CD4-positive, alpha-beta T cell (primary cell): ENCODE measurements at regions not wholly inside any gene's neighbourhood (a gene's known extent, or its start where the extent isn't known, plus 50 kb on each side); places are given as distances from the start of the nearest gene placed in this dataset.
A peak's percentile ranks its signal among the peaks of the same experiment; 100 is the strongest.

Experiments used
- ATAC-seq: fragments of 200-7000 bp; cut with Tn5 transposase; one replicate; pipeline ENCODE4 v1.10.0; 2022; ENCODE audit warnings: mild to moderate bottlenecking; ENCODE audit not compliant: poor library complexity
- CTCF ChIA-PET: fragments of 350-600 bp; sonication (Branson Sonifier 250); formaldehyde crosslinking; loops from one replicate; lab custom pipeline; 2021; ENCODE audit warnings: antibody characterized with exemption, inconsistent platforms; lab: Charles Lee
- POLR2A ChIA-PET: fragments of 350-600 bp; sonication (Branson Sonifier 250); formaldehyde crosslinking; loops from one replicate; lab custom pipeline; 2021; ENCODE audit warnings: antibody characterized with exemption, inconsistent platforms; lab: Charles Lee
- DNase-seq, 14 experiments: peaks; one replicate each; pipeline ENCODE4 v3.0.0-alpha.2; 2013 to 2020; ENCODE audit warnings: mixed read lengths in 2 of 14
- H3K27ac ChIP-seq, 2 donors: one replicate each; pipeline versions ENCODE4 v1.5.1 to v1.7.0; 2013; ENCODE audit warnings: low read length in 2 of 2, low read depth in 1 of 2, mild to moderate bottlenecking in 1 of 2
- H3K27me3 ChIP-seq, 2 experiments: 1 replicate in 1 of 2; 2 replicates in 1 of 2; pipeline versions ENCODE4 v1.6.1 to v1.7.0; 2013; ENCODE audit warnings: low read length in 2 of 2, control low read depth in 1 of 2, mild to moderate bottlenecking in 1 of 2, moderate library complexity in 1 of 2; ENCODE audit not compliant: insufficient read depth in 2 of 2, control insufficient read depth in 1 of 2
- H3K36me3 ChIP-seq: one replicate; pipeline ENCODE4 v1.6.1; 2013; ENCODE audit warnings: low read length, control low read depth; ENCODE audit not compliant: insufficient read depth
- H3K4me1 ChIP-seq: one replicate; pipeline ENCODE4 v1.6.1; 2013; ENCODE audit warnings: low read length, control low read depth; ENCODE audit not compliant: insufficient read depth
- H3K4me3 ChIP-seq: one replicate; pipeline ENCODE4 v1.5.1; 2013; ENCODE audit warnings: mild to moderate bottlenecking, low read length, moderate library complexity
- H3K9me3 ChIP-seq, 2 experiments: 1 replicate in 1 of 2; 2 replicates in 1 of 2; pipeline versions ENCODE4 v1.6.1 to v1.7.0; 2013; ENCODE audit warnings: low read length in 2 of 2, mild to moderate bottlenecking in 2 of 2, control low read depth in 1 of 2, moderate library complexity in 1 of 2; ENCODE audit not compliant: control insufficient read depth in 1 of 2, insufficient read depth in 1 of 2
- H3K27ac Mint-ChIP-seq: one replicate; pipeline ENCODE4 v1.8.0; 2020; ENCODE audit warnings: mixed read lengths
- H3K27me3 Mint-ChIP-seq: one replicate; pipeline ENCODE4 v1.8.0; 2021; ENCODE audit warnings: mixed read lengths
- H3K36me3 Mint-ChIP-seq: one replicate; pipeline ENCODE4 v1.8.0; 2021; ENCODE audit warnings: low read depth, mixed read lengths
- H3K4me1 Mint-ChIP-seq: one replicate; pipeline ENCODE4 v1.8.0; 2021; ENCODE audit warnings: low read depth, mixed read lengths
- H3K4me3 Mint-ChIP-seq: one replicate; pipeline ENCODE4 v1.8.0; 2020; ENCODE audit warnings: mild to moderate bottlenecking, mixed read lengths
- H3K9me3 Mint-ChIP-seq: one replicate; pipeline ENCODE4 v1.8.0; 2020; ENCODE audit warnings: mixed read lengths
- intact Hi-C, 2 experiments: fragments of 100-400 bp; cut with DNase I in 1 of 2; cut with micrococcal nuclease in 1 of 2; formaldehyde crosslinking; loops; one replicate each; pipeline versions ENCODE4 v1.15.1 to v1.9.0; 2023 to 2025; cut with DNase I, micrococcal nuclease
- TF ChIP-seq, protein P1 (sequence below): fragments of 200-600 bp; IDR thresholded peaks from one replicate; pipeline ENCODE4 v1.8.0; 2022; ENCODE audit warnings: antibody characterized with exemption, mild to moderate bottlenecking

- intact Hi-C loops, result loop anchor here (1.0 to 2.0 kb wide), 2 partner anchors 42 to 43 kb away; no protein-coding TSS in a partner anchor
- peaks cover 16% of the 10 kb centered on the region for H3K4me1 ChIP-seq
- peak overlapping the region; percentile 48 for H3K4me3 Mint-ChIP-seq
- H3K36me3 ChIP-seq, result no peaks in the 10 kb centered on the region
- CTCF ChIA-PET, result interaction anchor here (0.6 kb wide), 1 partner anchor 1601 kb away, joined by 3 read pairs; no protein-coding TSS in a partner anchor
- H3K27ac ChIP-seq, result peak overlapping the region in 1 of 2 donors; percentile 9
- POLR2A ChIA-PET, result interaction anchor here (0.7 to 1.4 kb wide), 2 partner anchors 9 to 12 kb away, joined by 3 to 6 read pairs; no protein-coding TSS in a partner anchor
- TF ChIP-seq, protein P1, sequence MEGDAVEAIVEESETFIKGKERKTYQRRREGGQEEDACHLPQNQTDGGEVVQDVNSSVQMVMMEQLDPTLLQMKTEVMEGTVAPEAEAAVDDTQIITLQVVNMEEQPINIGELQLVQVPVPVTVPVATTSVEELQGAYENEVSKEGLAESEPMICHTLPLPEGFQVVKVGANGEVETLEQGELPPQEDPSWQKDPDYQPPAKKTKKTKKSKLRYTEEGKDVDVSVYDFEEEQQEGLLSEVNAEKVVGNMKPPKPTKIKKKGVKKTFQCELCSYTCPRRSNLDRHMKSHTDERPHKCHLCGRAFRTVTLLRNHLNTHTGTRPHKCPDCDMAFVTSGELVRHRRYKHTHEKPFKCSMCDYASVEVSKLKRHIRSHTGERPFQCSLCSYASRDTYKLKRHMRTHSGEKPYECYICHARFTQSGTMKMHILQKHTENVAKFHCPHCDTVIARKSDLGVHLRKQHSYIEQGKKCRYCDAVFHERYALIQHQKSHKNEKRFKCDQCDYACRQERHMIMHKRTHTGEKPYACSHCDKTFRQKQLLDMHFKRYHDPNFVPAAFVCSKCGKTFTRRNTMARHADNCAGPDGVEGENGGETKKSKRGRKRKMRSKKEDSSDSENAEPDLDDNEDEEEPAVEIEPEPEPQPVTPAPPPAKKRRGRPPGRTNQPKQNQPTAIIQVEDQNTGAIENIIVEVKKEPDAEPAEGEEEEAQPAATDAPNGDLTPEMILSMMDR, result peak; percentile 62
- H3K9me3 Mint-ChIP-seq, result no peaks in the 10 kb centered on the region
- H3K36me3 Mint-ChIP-seq, result no peaks in the 10 kb centered on the region
- H3K27me3 Mint-ChIP-seq, result no peaks in the 10 kb centered on the region
- DNase-seq, result peak in 5 of 14 experiments; percentile 2 to 68 (median 51)
- no peaks in the 10 kb centered on the region for H3K27me3 ChIP-seq
- peak; percentile 87 for ATAC-seq
- H3K9me3 ChIP-seq, result no peaks in the 10 kb centered on the region
- peak overlapping the region; percentile 66 for H3K27ac Mint-ChIP-seq
- H3K4me3 ChIP-seq, result peak overlapping the region; percentile 1
- peaks cover 41% of the 10 kb centered on the region for H3K4me1 Mint-ChIP-seq
These were observed 185.6 kb downstream of the DMAC1 start for GRCh38 chr9:7613931-7614330.

DNA sequence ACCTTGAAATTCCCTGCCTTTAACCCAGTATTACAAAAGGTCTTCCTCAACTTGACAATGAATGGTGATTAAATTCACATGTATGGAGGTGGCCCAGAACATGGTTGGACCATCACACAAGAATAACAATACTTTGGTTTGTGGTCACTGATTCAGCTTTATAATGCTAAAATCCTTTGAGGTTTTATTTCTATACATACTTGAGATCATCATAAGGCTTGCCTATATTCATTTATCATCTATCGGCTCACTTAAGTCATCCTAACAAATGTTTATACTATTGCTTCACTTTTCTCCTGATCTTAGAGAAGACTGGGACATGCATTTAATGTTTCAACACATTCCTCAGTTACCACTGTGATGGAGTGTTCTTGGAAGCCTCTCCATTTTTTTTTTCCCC is 191.3 kb downstream of the DMAC1 start:
- no peaks in the 10 kb centered on the region for H3K36me3 ChIP-seq
- Mint-ChIP-seq H3K36me3 (no peaks in the 10 kb centered on the region), H3K27me3 (no peaks in the 10 kb centered on the region), H3K4me3 (no peak overlapping the region), H3K27ac (no peak overlapping the region), H3K9me3 (no peaks in the 10 kb centered on the region), H3K4me1 (peaks cover 11% of the 10 kb centered on the region)
- peaks cover 3% of the 10 kb centered on the region for H3K4me1 ChIP-seq
- no peaks in the 10 kb centered on the region for H3K27me3 ChIP-seq
- CTCF ChIA-PET, result no interaction called here
- no peak overlapping the region for H3K27ac ChIP-seq
- intact Hi-C loops, result no loop called here
- DNase-seq, result no peak
- ATAC-seq, result no peak
- H3K9me3 ChIP-seq, result no peaks in the 10 kb centered on the region
- POLR2A ChIA-PET, result no interaction called here
- TF ChIP-seq, protein P1, result no peak
- H3K4me3 ChIP-seq, result no peak overlapping the region

DNA sequence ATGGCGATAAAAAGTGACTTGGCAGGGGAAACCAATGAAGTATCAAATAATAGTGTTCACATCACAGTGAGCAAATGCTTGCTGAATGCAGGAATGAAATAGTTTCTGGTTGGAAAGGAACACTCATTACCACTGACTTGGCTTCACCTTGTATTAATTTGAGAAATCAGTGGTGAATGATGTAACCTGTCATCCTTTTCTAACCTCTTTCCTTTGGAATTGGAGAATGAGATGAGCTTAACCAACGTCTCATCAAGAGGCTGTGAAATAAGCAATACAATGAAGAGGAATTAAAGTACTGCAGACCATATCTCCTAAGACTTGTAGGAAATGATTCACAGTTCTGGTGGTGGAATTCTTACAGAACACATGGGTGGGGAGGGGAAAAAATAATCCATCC is 192.2 kb downstream of the DMAC1 start:
- H3K27ac Mint-ChIP-seq, result no peak overlapping the region
- no peaks in the 10 kb centered on the region for H3K9me3 ChIP-seq
- DNase-seq (no peak), ATAC-seq (no peak)
- intact Hi-C loops, result no loop called here
- H3K9me3 Mint-ChIP-seq, result no peaks in the 10 kb centered on the region
- H3K36me3 ChIP-seq, result no peaks in the 10 kb centered on the region
- ChIA-PET CTCF (no interaction called here), POLR2A (no interaction called here)
- peaks cover 4% of the 10 kb centered on the region for H3K4me1 Mint-ChIP-seq
- H3K27me3 Mint-ChIP-seq, result no peaks in the 10 kb centered on the region
- H3K4me3 Mint-ChIP-seq, result no peak overlapping the region
- TF ChIP-seq, protein P1, result no peak
- no peak overlapping the region for H3K27ac ChIP-seq
- no peaks in the 10 kb centered on the region for H3K27me3 ChIP-seq
- no peaks in the 10 kb centered on the region for H3K4me1 ChIP-seq
- no peaks in the 10 kb centered on the region for H3K36me3 Mint-ChIP-seq
- no peak overlapping the region for H3K4me3 ChIP-seq
